Stimulated activated CD4-positive, alpha-beta T cell treated with anti-CD3 and anti-CD28 coated beads, Interleukin-15, amount 100 ng/mL, for 48 hours (primary cell): ENCODE measurements at regions not wholly inside any gene's neighbourhood (a gene's known extent, or its start where the extent isn't known, plus 50 kb on each side); places are given as distances from the start of the nearest gene placed in this dataset.

Experiments
- DNase-seq, 2 donors: peaks; one replicate each; pipeline ENCODE4 v3.0.0-alpha.2; 2020; ENCODE audit warnings: low read depth in 2 of 2

GRCh38 chr4:123573866-123574508, 177.4 kb downstream of the SPRY1 start:
- DNase-seq: no peak

- DNase-seq: no peak
These were observed 178.7 kb downstream of the SPRY1 start for GRCh38 chr4:123575291-123575690.

- no peak for DNase-seq
These were observed 180.8 kb downstream of the SPRY1 start for GRCh38 chr4:123577225-123577906.

GRCh38 chr4:123578276-123579029, 181.9 kb downstream of the SPRY1 start:
- DNase-seq: no peak

- DNase-seq: no peak
These were observed 183.4 kb downstream of the SPRY1 start for GRCh38 chr4:123579961-123580360.

- DNase-seq: no peak
These were observed 184.5 kb downstream of the SPRY1 start for GRCh38 chr4:123580981-123581664.

GRCh38 chr4:123581802-123582201, 185.2 kb downstream of the SPRY1 start:
- no peak for DNase-seq

- no peak for DNase-seq
These were observed 186.4 kb downstream of the SPRY1 start for GRCh38 chr4:123583043-123583442.

GRCh38 chr4:123585111-123585510, 188.5 kb downstream of the SPRY1 start:
- no peak for DNase-seq

GRCh38 chr4:123587983-123588494, 191.4 kb downstream of the SPRY1 start:
- DNase-seq: no peak

- DNase-seq: no peak
These were observed 192.1 kb downstream of the SPRY1 start for GRCh38 chr4:123588631-123589241.

GRCh38 chr4:123589301-123589700, 192.7 kb downstream of the SPRY1 start:
- DNase-seq: no peak

GRCh38 chr4:123591875-123592274, 195.3 kb downstream of the SPRY1 start:
- DNase-seq: no peak

GRCh38 chr4:123593655-123594054, 197.1 kb downstream of the SPRY1 start:
- DNase-seq: no peak

GRCh38 chr4:123596805-123597204, 200.2 kb downstream of the SPRY1 start:
- DNase-seq: no peak

GRCh38 chr4:123597586-123597985, 201.0 kb downstream of the SPRY1 start:
- DNase-seq: no peak

GRCh38 chr4:123598331-123598730, 201.7 kb downstream of the SPRY1 start:
- DNase-seq: no peak

GRCh38 chr4:123599061-123599919, 202.7 kb downstream of the SPRY1 start:
- no peak for DNase-seq

- no peak for DNase-seq
These were observed 203.6 kb downstream of the SPRY1 start for GRCh38 chr4:123599920-123600810.
